ENCODE measurements at regions not wholly inside any gene's neighbourhood (a gene's known extent, or its start where the extent isn't known, plus 50 kb on each side); places are given as distances from the start of the nearest gene placed in this dataset.

DNA sequence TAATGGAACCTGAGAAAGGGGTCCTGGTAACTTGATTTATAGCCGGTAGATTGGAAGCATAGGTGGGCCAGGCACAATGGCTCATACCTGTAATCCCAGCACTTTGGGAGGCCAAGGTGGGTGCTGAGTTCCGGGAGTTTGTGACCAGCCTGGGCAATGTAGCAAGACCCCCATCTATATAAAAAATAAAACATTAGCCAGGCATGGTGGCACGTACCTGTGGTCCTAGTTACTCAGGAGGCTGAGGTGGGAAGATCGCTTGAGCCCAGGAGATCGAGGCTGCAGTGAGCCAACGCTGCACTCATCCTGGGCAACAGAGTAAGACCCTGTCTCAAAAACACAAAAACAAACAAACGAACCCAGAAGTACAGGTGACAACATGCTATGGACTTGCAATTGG lies 76.5 kb downstream of the ZNF281 start:
- WGBS: 95% methylated on average over 7 of the region's 7 CpGs

DNA sequence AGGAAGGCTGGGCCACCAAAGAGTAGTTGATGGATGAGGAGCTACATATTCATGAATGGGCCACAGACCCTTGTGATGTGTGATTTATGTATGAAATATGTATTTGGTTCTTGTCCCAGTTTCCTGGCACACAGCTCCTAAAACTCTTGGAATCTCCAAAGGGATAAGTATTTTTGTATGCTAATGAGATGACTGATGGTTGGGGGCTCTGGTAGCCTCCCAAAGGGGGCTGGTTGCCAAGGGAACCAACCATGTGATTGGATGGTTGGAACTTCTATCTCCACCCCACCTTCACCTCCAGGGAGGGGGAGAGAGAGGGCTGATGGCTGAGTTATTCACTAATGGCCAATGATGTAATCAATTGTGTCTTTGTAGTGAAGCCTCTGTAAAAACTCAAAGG lies 77.1 kb downstream of the ZNF281 start:
- DNase-seq (ENCODE audit: low spot score): no peak
- H3K4me3 ChIP-seq (ENCODE audit: low read depth in 1 of 3, low read length in 3 of 3): no peak overlapping the region
- no peaks in the 10 kb centered on the region for H3K27me3 ChIP-seq (ENCODE audit: control insufficient read depth in 4 of 4, insufficient read depth in 4 of 4, low read length in 3 of 4)
- H3K9ac ChIP-seq (ENCODE audit: low read depth in 1 of 2, low read length in 2 of 2): no peak overlapping the region
- H3K4me1 ChIP-seq (ENCODE audit: control insufficient read depth in 4 of 4, insufficient read depth in 4 of 4, low read length in 3 of 4): no peaks in the 10 kb centered on the region
- no peak overlapping the region for H3K27ac ChIP-seq (ENCODE audit: low read depth in 1 of 2, low read length in 2 of 2)
- no peaks in the 10 kb centered on the region for H3K9me3 ChIP-seq (ENCODE audit: control insufficient read depth in 4 of 4, low read length in 3 of 4)
- no peaks in the 10 kb centered on the region for H3K36me3 ChIP-seq (ENCODE audit: control insufficient read depth in 4 of 4, insufficient read depth in 3 of 4, low read depth in 1 of 4, low read length in 3 of 4)
- TF ChIP-seq JUND (IDR thresholded peaks at IDR 0.05) (no peak), RAD21 (IDR thresholded peaks at IDR 0.05) (no peak), YY1 (IDR thresholded peaks at IDR 0.05) (no peak), GABPA (IDR thresholded peaks at IDR 0.05 in 1 of 2, conservative IDR thresholded peaks at IDR 0.05 in 1 of 2) (no peak), EGR1 (IDR thresholded peaks at IDR 0.05; ENCODE audit: low read depth in 2 of 2) (no peak), SP1 (IDR thresholded peaks at IDR 0.05) (no peak), FOXA2 (IDR thresholded peaks at IDR 0.05) (no peak), RXRA (IDR thresholded peaks at IDR 0.05) (no peak), FOXA1 (IDR thresholded peaks at IDR 0.05) (no peak), HNF4G (IDR thresholded peaks at IDR 0.05) (no peak)
- TF ChIP-seq, protein P1, sequence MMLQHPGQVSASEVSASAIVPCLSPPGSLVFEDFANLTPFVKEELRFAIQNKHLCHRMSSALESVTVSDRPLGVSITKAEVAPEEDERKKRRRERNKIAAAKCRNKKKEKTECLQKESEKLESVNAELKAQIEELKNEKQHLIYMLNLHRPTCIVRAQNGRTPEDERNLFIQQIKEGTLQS (IDR thresholded peaks at IDR 0.05): no peak
- TF ChIP-seq, protein P2, sequence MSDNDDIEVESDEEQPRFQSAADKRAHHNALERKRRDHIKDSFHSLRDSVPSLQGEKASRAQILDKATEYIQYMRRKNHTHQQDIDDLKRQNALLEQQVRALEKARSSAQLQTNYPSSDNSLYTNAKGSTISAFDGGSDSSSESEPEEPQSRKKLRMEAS (IDR thresholded peaks at IDR 0.05): no peak

More for the DNA sequence above, 76.5 kb downstream of the ZNF281 start:
- no peak overlapping the region for H3K27ac ChIP-seq (ENCODE audit: low read depth in 1 of 2, low read length in 2 of 2)
- H3K9me3 ChIP-seq (ENCODE audit: control insufficient read depth in 4 of 4, low read length in 3 of 4): no peaks in the 10 kb centered on the region
- no peak overlapping the region for H3K4me3 ChIP-seq (ENCODE audit: low read depth in 1 of 3, low read length in 3 of 3)
- no peaks in the 10 kb centered on the region for H3K36me3 ChIP-seq (ENCODE audit: control insufficient read depth in 4 of 4, insufficient read depth in 3 of 4, low read depth in 1 of 4, low read length in 3 of 4)
- H3K9ac ChIP-seq (ENCODE audit: low read depth in 1 of 2, low read length in 2 of 2): no peak overlapping the region
- TF ChIP-seq, protein P1 (IDR thresholded peaks at IDR 0.05): no peak
- TF ChIP-seq SP1 (IDR thresholded peaks at IDR 0.05): no peak
- TF ChIP-seq NR2F2 (IDR thresholded peaks at IDR 0.05): no peak
- TF ChIP-seq RAD21 (IDR thresholded peaks at IDR 0.05): no peak
- TF ChIP-seq YY1 (IDR thresholded peaks at IDR 0.05): no peak
- TF ChIP-seq FOXA2 (IDR thresholded peaks at IDR 0.05): no peak
- no peak for TF ChIP-seq EGR1 (IDR thresholded peaks at IDR 0.05; ENCODE audit: low read depth in 2 of 2)
- TF ChIP-seq GABPA (IDR thresholded peaks at IDR 0.05 in 1 of 2, conservative IDR thresholded peaks at IDR 0.05 in 1 of 2): no peak
- TF ChIP-seq, protein P3, sequence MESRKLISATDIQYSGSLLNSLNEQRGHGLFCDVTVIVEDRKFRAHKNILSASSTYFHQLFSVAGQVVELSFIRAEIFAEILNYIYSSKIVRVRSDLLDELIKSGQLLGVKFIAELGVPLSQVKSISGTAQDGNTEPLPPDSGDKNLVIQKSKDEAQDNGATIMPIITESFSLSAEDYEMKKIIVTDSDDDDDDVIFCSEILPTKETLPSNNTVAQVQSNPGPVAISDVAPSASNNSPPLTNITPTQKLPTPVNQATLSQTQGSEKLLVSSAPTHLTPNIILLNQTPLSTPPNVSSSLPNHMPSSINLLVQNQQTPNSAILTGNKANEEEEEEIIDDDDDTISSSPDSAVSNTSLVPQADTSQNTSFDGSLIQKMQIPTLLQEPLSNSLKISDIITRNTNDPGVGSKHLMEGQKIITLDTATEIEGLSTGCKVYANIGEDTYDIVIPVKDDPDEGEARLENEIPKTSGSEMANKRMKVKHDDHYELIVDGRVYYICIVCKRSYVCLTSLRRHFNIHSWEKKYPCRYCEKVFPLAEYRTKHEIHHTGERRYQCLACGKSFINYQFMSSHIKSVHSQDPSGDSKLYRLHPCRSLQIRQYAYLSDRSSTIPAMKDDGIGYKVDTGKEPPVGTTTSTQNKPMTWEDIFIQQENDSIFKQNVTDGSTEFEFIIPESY (IDR thresholded peaks at IDR 0.05): no peak
- no peak for TF ChIP-seq HNF4G (IDR thresholded peaks at IDR 0.05)
- TF ChIP-seq JUND (IDR thresholded peaks at IDR 0.05): no peak
- TF ChIP-seq, protein P4, sequence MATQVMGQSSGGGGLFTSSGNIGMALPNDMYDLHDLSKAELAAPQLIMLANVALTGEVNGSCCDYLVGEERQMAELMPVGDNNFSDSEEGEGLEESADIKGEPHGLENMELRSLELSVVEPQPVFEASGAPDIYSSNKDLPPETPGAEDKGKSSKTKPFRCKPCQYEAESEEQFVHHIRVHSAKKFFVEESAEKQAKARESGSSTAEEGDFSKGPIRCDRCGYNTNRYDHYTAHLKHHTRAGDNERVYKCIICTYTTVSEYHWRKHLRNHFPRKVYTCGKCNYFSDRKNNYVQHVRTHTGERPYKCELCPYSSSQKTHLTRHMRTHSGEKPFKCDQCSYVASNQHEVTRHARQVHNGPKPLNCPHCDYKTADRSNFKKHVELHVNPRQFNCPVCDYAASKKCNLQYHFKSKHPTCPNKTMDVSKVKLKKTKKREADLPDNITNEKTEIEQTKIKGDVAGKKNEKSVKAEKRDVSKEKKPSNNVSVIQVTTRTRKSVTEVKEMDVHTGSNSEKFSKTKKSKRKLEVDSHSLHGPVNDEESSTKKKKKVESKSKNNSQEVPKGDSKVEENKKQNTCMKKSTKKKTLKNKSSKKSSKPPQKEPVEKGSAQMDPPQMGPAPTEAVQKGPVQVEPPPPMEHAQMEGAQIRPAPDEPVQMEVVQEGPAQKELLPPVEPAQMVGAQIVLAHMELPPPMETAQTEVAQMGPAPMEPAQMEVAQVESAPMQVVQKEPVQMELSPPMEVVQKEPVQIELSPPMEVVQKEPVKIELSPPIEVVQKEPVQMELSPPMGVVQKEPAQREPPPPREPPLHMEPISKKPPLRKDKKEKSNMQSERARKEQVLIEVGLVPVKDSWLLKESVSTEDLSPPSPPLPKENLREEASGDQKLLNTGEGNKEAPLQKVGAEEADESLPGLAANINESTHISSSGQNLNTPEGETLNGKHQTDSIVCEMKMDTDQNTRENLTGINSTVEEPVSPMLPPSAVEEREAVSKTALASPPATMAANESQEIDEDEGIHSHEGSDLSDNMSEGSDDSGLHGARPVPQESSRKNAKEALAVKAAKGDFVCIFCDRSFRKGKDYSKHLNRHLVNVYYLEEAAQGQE (IDR thresholded peaks at IDR 0.05): no peak
- TF ChIP-seq, protein P2 (IDR thresholded peaks at IDR 0.05): no peak
- TF ChIP-seq FOXA1 (IDR thresholded peaks at IDR 0.05): no peak
- TF ChIP-seq, protein P5, sequence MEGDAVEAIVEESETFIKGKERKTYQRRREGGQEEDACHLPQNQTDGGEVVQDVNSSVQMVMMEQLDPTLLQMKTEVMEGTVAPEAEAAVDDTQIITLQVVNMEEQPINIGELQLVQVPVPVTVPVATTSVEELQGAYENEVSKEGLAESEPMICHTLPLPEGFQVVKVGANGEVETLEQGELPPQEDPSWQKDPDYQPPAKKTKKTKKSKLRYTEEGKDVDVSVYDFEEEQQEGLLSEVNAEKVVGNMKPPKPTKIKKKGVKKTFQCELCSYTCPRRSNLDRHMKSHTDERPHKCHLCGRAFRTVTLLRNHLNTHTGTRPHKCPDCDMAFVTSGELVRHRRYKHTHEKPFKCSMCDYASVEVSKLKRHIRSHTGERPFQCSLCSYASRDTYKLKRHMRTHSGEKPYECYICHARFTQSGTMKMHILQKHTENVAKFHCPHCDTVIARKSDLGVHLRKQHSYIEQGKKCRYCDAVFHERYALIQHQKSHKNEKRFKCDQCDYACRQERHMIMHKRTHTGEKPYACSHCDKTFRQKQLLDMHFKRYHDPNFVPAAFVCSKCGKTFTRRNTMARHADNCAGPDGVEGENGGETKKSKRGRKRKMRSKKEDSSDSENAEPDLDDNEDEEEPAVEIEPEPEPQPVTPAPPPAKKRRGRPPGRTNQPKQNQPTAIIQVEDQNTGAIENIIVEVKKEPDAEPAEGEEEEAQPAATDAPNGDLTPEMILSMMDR (IDR thresholded peaks at IDR 0.05; ENCODE audit: low read depth, low read length, missing input control): no peak
- TF ChIP-seq RXRA (IDR thresholded peaks at IDR 0.05): no peak
- TF ChIP-seq HNF4A (conservative IDR thresholded peaks at IDR 0.05): no peak
- no peaks in the 10 kb centered on the region for H3K27me3 ChIP-seq (ENCODE audit: control insufficient read depth in 4 of 4, insufficient read depth in 4 of 4, low read length in 3 of 4)
- DNase-seq (ENCODE audit: low spot score): no peak
- no peaks in the 10 kb centered on the region for H3K4me1 ChIP-seq (ENCODE audit: control insufficient read depth in 4 of 4, insufficient read depth in 4 of 4, low read length in 3 of 4)

All from liver (tissue), 8 donors.